ENCODE measurements at regions not wholly inside any gene's neighbourhood (a gene's known extent, or its start where the extent isn't known, plus 50 kb on each side); places are given as distances from the start of the nearest gene placed in this dataset.
A peak's percentile ranks its signal among the peaks of the same experiment; 100 is the strongest.
"Not testable (repeated sequence)": the region's sequence is repeated elsewhere in the genome, so short reads cannot be mapped to it uniquely, and the experiment has no call there.

DNA sequence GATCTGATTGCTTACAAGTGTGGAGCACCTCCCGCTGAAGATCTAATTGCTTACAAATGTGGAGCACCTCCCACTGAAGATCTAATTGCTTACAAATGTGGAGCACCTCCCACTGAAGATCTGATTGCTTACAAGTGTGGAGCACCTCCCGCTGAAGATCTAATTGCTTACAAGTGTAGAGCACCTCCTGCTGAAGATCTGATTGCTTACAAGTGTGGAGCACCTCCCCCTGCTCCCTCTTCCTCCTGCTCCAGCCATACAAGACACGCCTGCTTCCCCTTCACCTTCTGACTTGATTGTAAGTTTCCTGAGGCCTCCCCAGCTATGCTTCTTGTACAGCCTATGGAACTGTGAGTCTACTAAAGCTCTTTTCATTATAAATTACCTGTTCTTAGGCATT is 1014.9 kb downstream of the SOCS6 start:
- intact Hi-C loops (cut with micrococcal nuclease); DNase-seq; H3K9me3 Mint-ChIP-seq; H3K4me3 Mint-ChIP-seq; H3K4me1 Mint-ChIP-seq; H3K27me3 Mint-ChIP-seq; H3K27ac Mint-ChIP-seq; H3K36me3 Mint-ChIP-seq (ENCODE audit: low read depth): not testable (repeated sequence)

DNA sequence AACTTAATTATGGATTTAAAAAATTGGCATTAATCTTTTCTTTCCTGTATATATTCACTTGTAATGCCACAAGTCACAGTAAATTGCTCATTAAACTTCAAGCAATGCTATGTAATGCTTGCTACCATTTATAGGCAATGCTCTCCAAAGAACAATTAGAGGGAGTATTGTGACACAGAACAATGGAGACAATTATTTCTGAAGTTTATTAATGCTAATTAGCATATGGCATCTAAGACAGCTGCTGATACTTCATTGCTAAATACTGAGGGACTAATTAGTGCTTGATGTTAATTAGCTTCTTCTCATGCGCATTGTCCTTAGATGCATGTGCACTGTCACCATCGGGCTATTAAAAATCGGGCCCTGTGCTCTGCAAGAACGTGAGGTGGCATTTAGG is 1012.8 kb downstream of the SOCS6 start:
- Mint-ChIP-seq H3K9me3 (no peaks in the 10 kb centered on the region), H3K36me3 (ENCODE audit: low read depth) (no peaks in the 10 kb centered on the region), H3K4me1 (no peaks in the 10 kb centered on the region)

DNA sequence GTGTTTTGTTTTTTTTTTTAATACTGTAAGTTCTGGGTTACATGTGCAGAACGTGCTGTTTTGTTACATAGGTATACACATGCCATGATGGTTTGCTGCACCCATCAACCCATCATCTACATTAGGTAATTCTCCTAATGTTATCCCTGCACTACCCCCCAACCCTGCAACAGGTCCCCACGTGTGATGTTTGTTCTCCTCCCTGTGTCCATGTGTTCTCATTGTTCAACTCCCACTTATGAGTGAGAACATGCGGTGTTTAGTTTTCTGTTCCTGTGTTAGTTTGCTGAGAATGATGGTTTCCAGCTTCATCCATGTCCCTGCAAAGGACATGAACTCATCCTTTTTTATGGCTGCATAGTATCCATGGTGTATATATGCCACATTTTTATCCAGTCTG is 1005.4 kb downstream of the SOCS6 start:
- H3K27me3 Mint-ChIP-seq; H3K36me3 Mint-ChIP-seq (ENCODE audit: low read depth); intact Hi-C loops (cut with micrococcal nuclease); H3K9me3 Mint-ChIP-seq; H3K4me1 Mint-ChIP-seq; H3K4me3 Mint-ChIP-seq; H3K27ac Mint-ChIP-seq; DNase-seq: not testable (repeated sequence)

More for the DNA sequence above, 1012.8 kb downstream of the SOCS6 start:
- H3K27ac Mint-ChIP-seq: no peak overlapping the region
- no peaks in the 10 kb centered on the region for H3K27me3 Mint-ChIP-seq
- H3K4me3 Mint-ChIP-seq: no peak overlapping the region
- intact Hi-C loops (cut with micrococcal nuclease): no loop called here
- DNase-seq: no peak

DNA sequence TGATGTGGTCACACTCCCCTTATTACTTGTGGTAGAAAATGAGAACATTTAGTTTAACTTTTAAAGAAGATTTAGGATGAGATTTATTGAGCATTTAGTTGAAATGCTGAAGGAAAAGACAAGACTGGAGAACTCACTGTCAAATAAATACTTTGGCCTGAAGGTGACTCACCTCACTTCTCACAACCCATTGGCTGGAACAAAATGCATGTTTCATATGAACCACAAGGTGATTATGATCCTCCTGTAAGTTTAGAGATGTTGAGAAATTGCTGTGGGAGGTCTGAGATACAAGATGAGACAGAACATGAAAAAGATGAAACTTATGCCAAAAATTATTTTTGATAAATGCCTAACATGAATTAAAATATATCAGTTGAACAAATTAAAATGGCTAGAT is 1004.5 kb downstream of the SOCS6 start:
- H3K4me1 Mint-ChIP-seq: no peaks in the 10 kb centered on the region
- H3K27me3 Mint-ChIP-seq: no peaks in the 10 kb centered on the region
- H3K4me3 Mint-ChIP-seq: no peak overlapping the region
- no peak for DNase-seq
- H3K9me3 Mint-ChIP-seq: no peaks in the 10 kb centered on the region
- no peaks in the 10 kb centered on the region for H3K36me3 Mint-ChIP-seq (ENCODE audit: low read depth)
- H3K27ac Mint-ChIP-seq: no peak overlapping the region
- intact Hi-C loops (cut with micrococcal nuclease): no loop called here

DNA sequence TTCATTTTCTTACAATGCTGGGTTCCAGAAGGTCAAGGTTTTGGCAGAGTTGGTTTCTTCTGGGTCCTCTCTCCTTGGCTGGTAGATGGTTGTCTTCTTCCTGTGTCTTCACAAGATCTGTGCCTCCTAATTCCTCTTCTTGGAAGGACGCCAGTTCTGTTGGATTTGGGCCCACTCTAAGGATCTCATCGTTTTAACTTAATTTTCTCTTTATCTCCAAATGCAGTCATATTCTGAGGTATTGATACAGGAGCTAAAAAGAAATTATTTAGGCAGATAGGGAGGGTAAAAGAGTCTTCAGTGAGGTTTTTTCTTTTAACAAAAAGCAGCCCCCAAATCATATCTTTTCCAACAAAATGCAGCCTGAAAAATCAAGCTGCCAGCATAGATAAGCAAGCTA is 998.4 kb downstream of the SOCS6 start:
- H3K27ac Mint-ChIP-seq: no peak overlapping the region
- no peaks in the 10 kb centered on the region for H3K4me1 Mint-ChIP-seq
- intact Hi-C loops (cut with micrococcal nuclease): no loop called here
- H3K9me3 Mint-ChIP-seq: no peaks in the 10 kb centered on the region
- H3K36me3 Mint-ChIP-seq (ENCODE audit: low read depth): no peaks in the 10 kb centered on the region
- no peaks in the 10 kb centered on the region for H3K27me3 Mint-ChIP-seq
- no peak overlapping the region for H3K4me3 Mint-ChIP-seq
- DNase-seq: no peak

DNA sequence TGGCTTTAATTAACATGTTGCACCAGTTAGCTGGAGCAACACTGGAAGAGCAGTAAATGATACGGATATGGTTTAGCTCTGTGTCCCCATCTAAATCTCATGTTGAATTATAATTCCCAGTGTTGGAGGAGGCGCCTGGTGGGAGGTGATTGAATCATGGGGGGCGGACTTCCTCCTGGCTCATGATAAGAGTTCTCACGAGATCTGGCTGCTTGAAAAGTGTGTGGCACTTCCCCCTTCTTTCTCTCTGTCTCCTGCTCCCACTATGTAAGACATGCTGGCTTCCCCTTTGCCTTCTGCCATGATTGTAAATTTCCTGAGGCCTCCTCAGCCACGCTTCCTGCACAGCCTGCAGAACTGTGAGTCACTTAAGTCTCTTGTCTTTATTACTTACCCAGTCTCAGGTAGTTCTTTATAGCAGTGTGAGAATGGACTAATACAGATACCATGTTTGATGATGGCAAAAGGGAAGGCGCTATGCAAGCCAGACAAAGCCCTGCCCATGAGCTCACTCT is 963.6 kb downstream of the SOCS6 start:
- intact Hi-C loops (cut with micrococcal nuclease): no loop called here
- Mint-ChIP-seq H3K27me3 (no peaks in the 10 kb centered on the region), H3K27ac (no peak overlapping the region), H3K4me1 (no peaks in the 10 kb centered on the region), H3K36me3 (ENCODE audit: low read depth) (no peaks in the 10 kb centered on the region), H3K9me3 (no peaks in the 10 kb centered on the region), H3K4me3 (no peak overlapping the region)
- DNase-seq: no peak

DNA sequence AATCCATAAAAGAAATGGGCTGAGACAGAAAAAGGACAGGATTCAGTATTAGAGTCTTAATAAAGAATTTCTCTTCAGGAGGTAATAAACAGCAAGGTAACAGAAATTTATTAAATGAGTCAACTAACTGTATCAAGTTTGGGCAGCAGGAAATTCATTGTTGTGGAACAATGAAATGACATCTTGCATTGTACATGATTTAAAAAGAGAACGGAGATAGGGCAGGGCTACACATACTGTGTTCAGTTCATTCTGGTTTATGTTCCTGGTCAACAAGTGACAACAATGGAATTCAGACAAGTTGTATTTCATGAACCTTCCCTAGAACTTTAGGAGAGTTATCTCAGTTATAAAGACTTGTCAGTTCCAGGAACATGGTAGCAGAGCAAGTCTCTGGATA is 961.3 kb downstream of the SOCS6 start:
- H3K27me3 Mint-ChIP-seq: no peaks in the 10 kb centered on the region
- H3K27ac Mint-ChIP-seq: no peak overlapping the region
- no peaks in the 10 kb centered on the region for H3K36me3 Mint-ChIP-seq (ENCODE audit: low read depth)
- H3K4me3 Mint-ChIP-seq: no peak overlapping the region
- no peaks in the 10 kb centered on the region for H3K4me1 Mint-ChIP-seq
- no peak for DNase-seq
- H3K9me3 Mint-ChIP-seq: no peaks in the 10 kb centered on the region
- intact Hi-C loops (cut with micrococcal nuclease): no loop called here

DNA sequence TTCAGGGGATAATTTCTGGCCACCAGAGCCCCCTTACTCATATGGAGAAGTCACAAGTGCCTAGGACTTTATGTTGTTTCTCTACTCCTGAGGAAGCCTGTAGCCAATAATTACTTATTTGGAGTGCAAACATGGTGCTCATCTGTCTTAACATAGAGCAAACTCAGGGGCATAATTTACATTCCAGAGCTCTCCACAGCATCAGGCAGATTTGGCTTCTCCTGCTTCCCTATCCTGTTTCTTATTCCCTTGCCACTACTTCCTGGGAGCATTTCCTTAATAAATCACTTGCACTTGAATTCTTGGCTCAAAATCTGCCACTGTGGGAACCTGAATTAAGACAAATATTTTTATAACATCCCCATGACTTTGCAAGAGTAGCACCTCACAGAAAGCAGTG is 960.9 kb downstream of the SOCS6 start:
- no peak for DNase-seq
- H3K27me3 Mint-ChIP-seq: no peaks in the 10 kb centered on the region
- no peak overlapping the region for H3K4me3 Mint-ChIP-seq
- no peak overlapping the region for H3K27ac Mint-ChIP-seq
- H3K9me3 Mint-ChIP-seq: no peaks in the 10 kb centered on the region
- intact Hi-C loops (cut with micrococcal nuclease): no loop called here
- H3K36me3 Mint-ChIP-seq (ENCODE audit: low read depth): no peaks in the 10 kb centered on the region
- no peaks in the 10 kb centered on the region for H3K4me1 Mint-ChIP-seq

DNA sequence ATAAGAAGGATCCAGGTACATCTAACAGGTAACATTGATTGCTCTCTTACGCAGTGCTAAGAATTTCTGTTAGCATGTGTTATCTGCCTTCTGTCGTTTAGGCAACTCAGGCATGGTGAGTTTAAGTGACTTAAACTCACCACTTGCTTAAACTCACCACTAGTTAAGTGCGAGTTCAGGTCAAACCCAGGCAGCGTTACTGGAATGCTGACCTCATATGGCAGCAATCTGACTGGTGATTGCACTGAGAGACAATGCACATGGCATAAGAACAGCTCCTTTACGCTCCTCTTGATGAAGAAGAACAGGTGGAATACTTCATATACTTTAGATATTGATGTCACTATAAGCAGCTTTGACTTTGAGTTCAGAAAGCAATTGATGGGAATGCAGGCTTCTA is 954.1 kb downstream of the SOCS6 start:
- Mint-ChIP-seq H3K4me1 (no peaks in the 10 kb centered on the region), H3K4me3 (no peak overlapping the region), H3K9me3 (no peaks in the 10 kb centered on the region), H3K36me3 (ENCODE audit: low read depth) (no peaks in the 10 kb centered on the region), H3K27ac (no peak overlapping the region), H3K27me3 (no peaks in the 10 kb centered on the region)
- intact Hi-C loops (cut with micrococcal nuclease): no loop called here
- DNase-seq: no peak

DNA sequence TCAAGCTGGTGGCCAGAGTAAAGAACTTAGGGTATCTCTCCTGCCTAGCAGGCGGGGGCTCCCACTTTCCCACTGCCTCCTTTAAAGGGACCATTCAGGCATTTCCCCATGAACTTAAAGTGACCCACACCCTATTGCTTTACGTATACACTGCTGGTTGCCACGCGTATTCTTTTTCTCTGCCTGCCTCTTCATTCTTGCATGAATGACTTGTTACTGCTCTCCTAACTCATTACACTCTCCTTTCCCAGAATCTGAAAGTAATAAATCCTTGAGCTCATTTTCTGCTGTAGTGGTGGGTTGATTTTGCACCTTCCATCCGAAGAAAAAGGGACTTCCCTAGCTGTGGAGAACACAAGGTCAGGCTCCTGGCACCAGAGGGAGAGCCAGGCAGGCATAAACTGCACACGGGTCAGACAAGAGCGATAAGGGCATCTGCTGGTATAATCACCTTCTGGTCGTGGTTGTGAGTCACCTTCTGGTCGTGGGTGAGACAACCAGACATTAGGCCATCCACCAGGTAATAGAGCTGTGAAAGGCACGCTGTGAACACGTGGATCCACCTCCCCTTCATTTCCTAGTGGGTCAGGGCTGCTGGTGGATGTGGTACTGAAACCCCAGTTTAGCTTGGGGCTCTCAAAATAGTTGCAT is 950.3 kb downstream of the SOCS6 start:
- Mint-ChIP-seq H3K9me3 (no peaks in the 10 kb centered on the region), H3K27ac (no peak overlapping the region), H3K4me1 (no peaks in the 10 kb centered on the region), H3K27me3 (no peaks in the 10 kb centered on the region), H3K36me3 (ENCODE audit: low read depth) (no peaks in the 10 kb centered on the region), H3K4me3 (no peak overlapping the region)
- DNase-seq: peak; percentile 27
- intact Hi-C loops (cut with micrococcal nuclease): no loop called here

DNA sequence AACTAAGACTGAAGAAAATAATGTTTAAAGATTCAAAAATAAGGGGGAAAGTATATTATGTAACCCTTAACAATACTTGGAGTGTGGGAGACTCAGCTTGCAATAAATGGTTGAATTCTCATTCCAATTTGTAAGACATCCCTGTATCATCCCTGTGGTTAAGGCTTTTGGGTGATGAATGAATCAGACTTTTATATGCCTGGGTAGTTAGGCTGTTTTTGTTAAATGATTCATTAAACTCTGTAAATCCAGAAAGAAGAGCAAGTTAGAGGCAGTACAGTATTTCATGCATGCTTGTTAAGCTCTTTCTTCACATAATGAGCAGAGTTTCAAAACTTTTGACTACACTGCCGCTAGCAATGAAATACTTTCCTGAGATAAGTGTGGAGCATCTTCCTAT is 948.8 kb downstream of the SOCS6 start:
- Mint-ChIP-seq H3K27me3 (no peaks in the 10 kb centered on the region), H3K4me1 (no peaks in the 10 kb centered on the region), H3K9me3 (no peaks in the 10 kb centered on the region), H3K4me3 (no peak overlapping the region), H3K36me3 (ENCODE audit: low read depth) (no peaks in the 10 kb centered on the region), H3K27ac (no peak overlapping the region)
- DNase-seq: no peak
- intact Hi-C loops (cut with micrococcal nuclease): no loop called here

DNA sequence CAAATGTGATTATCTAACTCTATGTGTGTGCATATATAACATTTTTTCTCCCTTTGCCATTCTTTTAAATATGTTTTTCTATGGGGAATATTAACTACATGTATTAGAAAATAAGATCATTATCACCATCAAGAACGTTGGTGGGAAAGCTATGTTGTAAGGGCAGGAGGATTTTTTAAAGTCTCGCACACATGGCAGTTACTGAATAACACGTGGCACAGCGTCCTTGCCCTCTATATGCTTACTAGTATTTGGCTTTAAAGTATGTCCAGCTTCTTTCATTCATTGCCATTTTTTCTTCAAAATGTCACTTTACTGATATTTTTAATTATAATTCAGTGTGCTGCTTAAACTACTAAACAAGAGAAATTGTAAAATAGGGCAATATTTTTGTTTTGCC is 944.3 kb downstream of the SOCS6 start:
- no peaks in the 10 kb centered on the region for H3K27me3 Mint-ChIP-seq
- no peaks in the 10 kb centered on the region for H3K4me1 Mint-ChIP-seq
- H3K9me3 Mint-ChIP-seq: no peaks in the 10 kb centered on the region
- no peak for DNase-seq
- intact Hi-C loops (cut with micrococcal nuclease): no loop called here
- H3K4me3 Mint-ChIP-seq: no peak overlapping the region
- H3K36me3 Mint-ChIP-seq (ENCODE audit: low read depth): no peaks in the 10 kb centered on the region
- no peak overlapping the region for H3K27ac Mint-ChIP-seq

DNA sequence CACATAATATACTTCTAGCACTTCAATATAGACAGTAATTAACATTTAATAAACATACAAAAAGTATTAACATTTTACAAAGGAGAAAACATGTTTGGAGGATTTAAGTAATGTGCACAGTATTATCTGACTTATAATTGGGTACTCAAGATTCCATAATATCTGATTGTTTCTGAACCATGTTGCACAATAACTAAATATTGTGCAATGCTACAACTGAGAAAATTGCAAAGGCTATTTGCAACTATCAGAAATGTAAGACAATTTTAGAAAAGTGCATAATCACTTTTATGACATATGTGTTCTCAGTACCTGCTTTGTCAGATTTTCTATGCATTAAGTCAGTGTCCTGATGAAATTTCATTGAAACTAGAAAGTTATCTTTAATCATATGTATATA is 934.6 kb downstream of the SOCS6 start:
- DNase-seq: no peak
- Mint-ChIP-seq H3K4me1 (no peaks in the 10 kb centered on the region), H3K36me3 (ENCODE audit: low read depth) (no peaks in the 10 kb centered on the region), H3K9me3 (no peaks in the 10 kb centered on the region), H3K4me3 (no peak overlapping the region), H3K27ac (no peak overlapping the region), H3K27me3 (no peaks in the 10 kb centered on the region)
- intact Hi-C loops (cut with micrococcal nuclease): no loop called here

DNA sequence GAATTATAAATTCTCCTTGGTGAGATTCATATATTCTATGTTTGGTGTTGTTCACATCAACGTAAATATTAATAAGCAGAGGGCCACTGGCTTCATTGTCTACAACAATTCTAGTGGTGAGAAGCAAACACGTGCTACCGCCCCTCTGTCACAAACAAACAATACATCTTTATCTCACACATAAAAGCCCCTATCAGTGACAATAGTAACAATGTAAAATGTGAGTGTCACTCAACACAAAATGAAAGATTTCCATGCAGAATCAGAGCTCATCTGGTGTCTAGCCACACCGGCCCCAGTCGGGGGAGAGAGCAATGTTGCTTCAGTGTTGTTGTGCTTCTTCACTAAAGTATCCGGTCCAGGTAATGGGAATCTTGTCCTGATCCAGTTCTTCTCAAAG is 932.6 kb downstream of the SOCS6 start:
- H3K4me3 Mint-ChIP-seq: no peak overlapping the region
- H3K36me3 Mint-ChIP-seq (ENCODE audit: low read depth): no peaks in the 10 kb centered on the region
- no peaks in the 10 kb centered on the region for H3K27me3 Mint-ChIP-seq
- no peak for DNase-seq
- intact Hi-C loops (cut with micrococcal nuclease): no loop called here
- no peaks in the 10 kb centered on the region for H3K9me3 Mint-ChIP-seq
- no peak overlapping the region for H3K27ac Mint-ChIP-seq
- no peaks in the 10 kb centered on the region for H3K4me1 Mint-ChIP-seq

DNA sequence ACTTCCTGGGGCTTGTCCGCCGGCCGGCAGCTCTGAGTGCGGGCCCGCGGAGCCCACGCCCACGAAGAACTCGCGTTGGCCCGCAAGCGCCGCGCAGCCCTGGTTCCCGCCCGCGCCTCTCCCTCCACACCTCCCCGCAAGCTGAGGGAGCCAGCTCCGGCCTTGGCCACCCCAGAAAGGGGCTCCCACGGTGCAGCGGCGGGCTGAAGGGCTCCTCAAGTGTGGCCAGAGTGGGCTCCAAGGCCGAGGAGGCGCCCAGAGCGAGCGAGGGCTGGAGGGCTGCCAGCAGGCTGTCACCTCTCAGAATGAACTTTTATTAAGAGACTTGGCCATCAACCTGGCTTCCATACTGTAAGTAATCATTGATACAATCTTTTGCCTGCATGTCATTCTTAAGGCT is 923.9 kb downstream of the SOCS6 start:
- intact Hi-C loops (cut with micrococcal nuclease); H3K27me3 Mint-ChIP-seq; H3K4me1 Mint-ChIP-seq; H3K4me3 Mint-ChIP-seq; DNase-seq; H3K27ac Mint-ChIP-seq; H3K9me3 Mint-ChIP-seq; H3K36me3 Mint-ChIP-seq (ENCODE audit: low read depth): not testable (repeated sequence)

Data from activated CD4-positive, alpha-beta T cell treated with anti-CD3 and anti-CD28 coated beads, Interleukin-2, amount 10 ng/mL, durations not matched to agents 24 days and 14 days (primary cell).